DND-41 (cell line): ENCODE measurements at regions not wholly inside any gene's neighbourhood (a gene's known extent, or its start where the extent isn't known, plus 50 kb on each side); places are given as distances from the start of the nearest gene placed in this dataset.

Source experiments
- EZH2 ChIP-seq: IDR thresholded peaks from 3 replicates; pipeline ENCODE4 v1.6.1; 2012; ENCODE audit warnings: borderline replicate concordance, low read depth, mild to moderate bottlenecking, moderate library complexity, low read length, inconsistent platforms; ENCODE audit not compliant: severe bottlenecking
- TF ChIP-seq, protein P1 (sequence below): IDR thresholded peaks from 2 replicates; pipeline ENCODE4 v1.5.1; 2012; ENCODE audit warnings: borderline replicate concordance, low read length, moderate library complexity, mild to moderate bottlenecking; ENCODE audit not compliant: poor library complexity, severe bottlenecking; ENCODE audit errors: extremely low read depth

DNA sequence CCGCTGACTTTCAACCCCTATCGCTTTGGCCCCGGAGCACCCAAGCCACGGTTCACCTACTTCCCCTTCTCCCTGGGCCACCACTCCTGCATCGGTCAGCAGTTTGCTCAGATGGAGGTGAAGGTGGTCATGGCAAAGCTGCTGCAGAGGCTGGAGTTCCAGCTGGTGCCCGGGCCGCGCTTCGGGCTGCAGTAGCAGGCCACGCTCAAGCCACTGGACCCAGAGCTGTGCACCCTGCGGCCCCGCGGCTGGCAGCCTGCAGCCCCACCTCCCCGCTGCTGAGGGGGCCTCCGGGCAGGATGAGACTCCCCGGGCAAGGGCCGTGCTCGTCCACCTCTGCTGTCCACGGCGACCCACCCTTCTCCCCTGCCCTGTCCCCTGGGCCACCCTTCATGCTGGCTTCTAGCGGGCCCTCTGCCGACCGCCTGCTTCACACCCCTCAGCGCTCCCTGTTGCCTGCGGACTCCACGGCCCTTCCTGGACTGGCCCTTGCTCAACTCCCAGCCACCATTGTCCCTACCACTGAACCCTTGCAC is 92.2 kb upstream of the TRABD2B start:
- no peak for TF ChIP-seq EZH2
- TF ChIP-seq, protein P1, sequence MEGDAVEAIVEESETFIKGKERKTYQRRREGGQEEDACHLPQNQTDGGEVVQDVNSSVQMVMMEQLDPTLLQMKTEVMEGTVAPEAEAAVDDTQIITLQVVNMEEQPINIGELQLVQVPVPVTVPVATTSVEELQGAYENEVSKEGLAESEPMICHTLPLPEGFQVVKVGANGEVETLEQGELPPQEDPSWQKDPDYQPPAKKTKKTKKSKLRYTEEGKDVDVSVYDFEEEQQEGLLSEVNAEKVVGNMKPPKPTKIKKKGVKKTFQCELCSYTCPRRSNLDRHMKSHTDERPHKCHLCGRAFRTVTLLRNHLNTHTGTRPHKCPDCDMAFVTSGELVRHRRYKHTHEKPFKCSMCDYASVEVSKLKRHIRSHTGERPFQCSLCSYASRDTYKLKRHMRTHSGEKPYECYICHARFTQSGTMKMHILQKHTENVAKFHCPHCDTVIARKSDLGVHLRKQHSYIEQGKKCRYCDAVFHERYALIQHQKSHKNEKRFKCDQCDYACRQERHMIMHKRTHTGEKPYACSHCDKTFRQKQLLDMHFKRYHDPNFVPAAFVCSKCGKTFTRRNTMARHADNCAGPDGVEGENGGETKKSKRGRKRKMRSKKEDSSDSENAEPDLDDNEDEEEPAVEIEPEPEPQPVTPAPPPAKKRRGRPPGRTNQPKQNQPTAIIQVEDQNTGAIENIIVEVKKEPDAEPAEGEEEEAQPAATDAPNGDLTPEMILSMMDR = no peak
